ENCODE measurements at regions not wholly inside any gene's neighbourhood (a gene's known extent, or its start where the extent isn't known, plus 50 kb on each side); places are given as distances from the start of the nearest gene placed in this dataset.

- no peak for TF ChIP-seq PAX5 (IDR thresholded peaks at IDR 0.05; ENCODE audit: insufficient read depth, low read length, severe bottlenecking)
- TF ChIP-seq POLR2AphosphoS5 (IDR thresholded peaks at IDR 0.05; ENCODE audit: low read depth, low read length): no peak
- no peak for TF ChIP-seq POLR2A (IDR thresholded peaks at IDR 0.05; ENCODE audit: low read depth, low read length)
- TF ChIP-seq POU2F2 (IDR thresholded peaks at IDR 0.05; ENCODE audit: low read depth, low read length): no peak
- no peak for TF ChIP-seq SPI1 (IDR thresholded peaks at IDR 0.05; ENCODE audit: low read depth, low read length)
- no peak for TF ChIP-seq TAF1 (IDR thresholded peaks at IDR 0.05; ENCODE audit: low read depth, low read length)
- FAIRE-seq: no peak
- DNase-seq (ENCODE audit: insufficient read length, low spot score): no peak
These were observed 385.6 kb downstream of the SLITRK6 start for GRCh38 chr13:85413664-85414063.

DNA sequence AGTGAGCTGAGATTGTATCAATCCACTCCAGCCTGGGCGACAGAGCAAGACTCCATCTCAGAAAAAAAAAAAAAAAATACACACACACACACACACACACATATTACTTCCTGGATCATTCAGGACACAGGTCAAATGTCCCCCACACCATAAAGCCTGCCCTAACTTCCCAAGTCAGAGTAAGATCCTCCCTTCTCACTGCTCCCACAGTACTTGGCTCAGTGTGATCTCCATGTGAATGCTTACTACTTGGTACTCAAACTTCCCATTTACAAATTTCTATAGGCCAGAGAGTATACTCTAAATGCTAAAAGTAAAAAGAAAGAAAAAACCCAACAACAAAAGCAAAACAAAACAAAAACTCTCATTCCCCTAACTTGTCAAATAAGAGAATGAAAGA, 386.8 kb downstream of the SLITRK6 start:
- no peak for TF ChIP-seq POLR2AphosphoS5 (IDR thresholded peaks at IDR 0.05; ENCODE audit: low read depth, low read length)
- no peak for TF ChIP-seq POLR2A (IDR thresholded peaks at IDR 0.05; ENCODE audit: low read depth, low read length)
- no peak for DNase-seq (ENCODE audit: insufficient read length, low spot score)
- no peak for FAIRE-seq

- no peak for DNase-seq (ENCODE audit: insufficient read length, low spot score)
- FAIRE-seq: no peak
- no peak for TF ChIP-seq POLR2A (IDR thresholded peaks at IDR 0.05; ENCODE audit: low read depth, low read length)
These were observed 387.6 kb downstream of the SLITRK6 start for GRCh38 chr13:85411591-85411990.

- no peak for TF ChIP-seq PAX5 (IDR thresholded peaks at IDR 0.05; ENCODE audit: insufficient read depth, low read length, severe bottlenecking)
- no peak for TF ChIP-seq POLR2AphosphoS5 (IDR thresholded peaks at IDR 0.05; ENCODE audit: low read depth, low read length)
- no peak for TF ChIP-seq TAF1 (IDR thresholded peaks at IDR 0.05; ENCODE audit: low read depth, low read length)
- TF ChIP-seq SPI1 (IDR thresholded peaks at IDR 0.05; ENCODE audit: low read depth, low read length): no peak
- no peak for DNase-seq (ENCODE audit: insufficient read length, low spot score)
- no peak for FAIRE-seq
These were observed 390.8 kb downstream of the SLITRK6 start for GRCh38 chr13:85408415-85408814.

DNA sequence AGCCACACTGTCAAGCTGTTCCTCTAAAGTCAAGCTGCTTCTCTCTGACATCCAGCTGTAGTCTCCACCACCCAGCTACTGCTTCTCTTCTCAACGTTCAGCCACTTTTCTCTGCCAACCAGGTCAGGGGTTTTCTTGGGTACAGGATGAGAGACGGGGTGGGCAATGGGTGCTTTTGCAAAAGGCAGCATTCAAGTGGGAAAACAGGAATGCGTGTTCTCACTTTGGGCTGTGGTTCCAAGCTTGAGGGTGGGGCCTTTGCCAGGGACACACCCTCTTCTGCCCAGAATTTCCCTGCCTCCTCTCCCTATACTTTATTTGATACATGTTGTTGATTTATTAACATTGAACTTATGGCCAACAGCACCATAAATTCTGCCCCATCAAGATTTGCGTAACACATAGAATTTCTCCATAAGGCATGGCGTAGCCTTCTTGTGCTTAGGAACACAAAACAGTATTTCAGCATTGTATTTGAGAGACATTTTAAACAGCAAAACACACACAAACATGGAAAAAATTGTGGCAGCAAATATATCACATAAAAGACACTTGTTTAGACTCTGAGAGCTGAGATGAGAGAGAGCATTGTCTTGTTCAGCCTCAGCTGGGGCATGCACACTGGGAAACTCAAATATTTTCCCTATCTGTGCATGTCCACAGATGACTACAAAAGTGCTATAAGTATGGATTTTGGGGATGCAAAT, 392.8 kb downstream of the SLITRK6 start:
- TF ChIP-seq POU2F2 (IDR thresholded peaks at IDR 0.05; ENCODE audit: low read depth, low read length): no peak
- TF ChIP-seq SPI1 (IDR thresholded peaks at IDR 0.05; ENCODE audit: low read depth, low read length): no peak
- TF ChIP-seq TAF1 (IDR thresholded peaks at IDR 0.05; ENCODE audit: low read depth, low read length): no peak
- DNase-seq (ENCODE audit: insufficient read length, low spot score): no peak
- no peak for FAIRE-seq

GRCh38 chr13:85405316-85405897, 393.8 kb downstream of the SLITRK6 start:
- TF ChIP-seq POU2F2 (IDR thresholded peaks at IDR 0.05; ENCODE audit: low read depth, low read length): no peak
- no peak for FAIRE-seq
- DNase-seq (ENCODE audit: insufficient read length, low spot score): no peak

DNA sequence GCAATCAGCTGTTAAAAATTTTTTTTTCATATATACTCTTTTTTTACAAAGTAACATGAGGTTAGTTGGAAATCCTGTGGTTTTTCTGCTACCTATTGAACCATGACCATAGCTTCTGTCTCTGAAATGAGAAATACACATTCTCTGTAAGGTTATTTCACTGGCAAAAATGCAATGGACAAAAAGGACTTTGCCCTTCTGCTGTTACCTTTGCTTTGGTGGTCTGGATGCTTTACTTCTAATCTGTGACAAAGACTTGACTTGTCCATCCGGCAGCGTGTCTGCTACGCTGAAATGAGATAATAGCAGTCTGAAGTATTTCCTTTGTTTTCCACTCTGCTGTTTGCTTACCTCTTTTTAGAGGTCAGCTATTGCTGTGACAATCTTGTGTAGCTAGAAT, 412.8 kb downstream of the SLITRK6 start:
- TF ChIP-seq TAF1 (IDR thresholded peaks at IDR 0.05; ENCODE audit: low read depth, low read length) (no peak), POLR2A (IDR thresholded peaks at IDR 0.05; ENCODE audit: low read depth, low read length) (no peak), POLR2AphosphoS5 (IDR thresholded peaks at IDR 0.05; ENCODE audit: low read depth, low read length) (no peak), POU2F2 (IDR thresholded peaks at IDR 0.05; ENCODE audit: low read depth, low read length) (no peak), SPI1 (IDR thresholded peaks at IDR 0.05; ENCODE audit: low read depth, low read length) (no peak), PAX5 (IDR thresholded peaks at IDR 0.05; ENCODE audit: insufficient read depth, low read length, severe bottlenecking) (no peak)
- FAIRE-seq (no peak), DNase-seq (ENCODE audit: insufficient read length, low spot score) (no peak)

DNA sequence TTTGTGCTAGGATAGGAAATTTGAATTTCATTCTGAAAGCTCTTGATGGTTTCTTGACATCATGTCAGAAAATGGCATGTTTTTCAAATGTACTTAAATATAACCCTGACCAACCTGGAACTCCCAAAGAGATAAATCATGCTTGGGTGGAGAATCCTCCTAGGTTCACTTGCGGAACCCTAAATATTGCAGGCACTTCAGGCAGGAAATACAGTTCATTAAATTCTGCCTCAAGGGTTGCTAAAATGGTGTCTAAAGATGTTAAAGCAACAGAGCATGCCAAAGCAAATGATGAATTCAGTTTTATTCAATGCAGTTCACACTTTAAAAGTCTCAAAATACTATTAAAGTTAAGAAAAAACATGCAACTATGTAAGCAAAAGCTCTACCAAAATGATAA, 415.9 kb downstream of the SLITRK6 start:
- no peak for TF ChIP-seq POLR2A (IDR thresholded peaks at IDR 0.05; ENCODE audit: low read depth, low read length)
- TF ChIP-seq PAX5 (IDR thresholded peaks at IDR 0.05; ENCODE audit: insufficient read depth, low read length, severe bottlenecking): no peak
- TF ChIP-seq SPI1 (IDR thresholded peaks at IDR 0.05; ENCODE audit: low read depth, low read length): no peak
- no peak for TF ChIP-seq TAF1 (IDR thresholded peaks at IDR 0.05; ENCODE audit: low read depth, low read length)
- TF ChIP-seq POLR2AphosphoS5 (IDR thresholded peaks at IDR 0.05; ENCODE audit: low read depth, low read length): no peak
- TF ChIP-seq POU2F2 (IDR thresholded peaks at IDR 0.05; ENCODE audit: low read depth, low read length): no peak
- DNase-seq (ENCODE audit: insufficient read length, low spot score) (no peak), FAIRE-seq (no peak)

DNA sequence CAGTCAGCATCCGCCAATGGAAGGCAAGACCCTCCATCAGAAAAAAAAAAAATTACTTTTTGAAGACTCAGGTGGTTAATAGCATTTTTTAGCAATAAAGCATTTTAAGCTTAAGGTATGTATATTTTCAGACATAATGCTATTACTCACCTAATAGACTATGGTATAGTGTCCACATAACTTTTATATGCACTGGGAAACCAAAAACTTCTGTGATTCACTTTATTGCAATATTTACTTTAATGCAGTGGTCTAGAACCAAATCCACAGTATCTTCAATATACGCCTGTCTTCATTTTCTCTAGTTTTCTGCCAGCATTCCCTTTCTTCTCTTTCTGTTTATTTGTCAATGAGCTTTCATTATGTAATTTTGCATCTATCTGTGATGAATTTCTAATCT, 418.1 kb downstream of the SLITRK6 start:
- DNase-seq (ENCODE audit: insufficient read length, low spot score): no peak
- TF ChIP-seq POU2F2 (IDR thresholded peaks at IDR 0.05; ENCODE audit: low read depth, low read length) (no peak), POLR2AphosphoS5 (IDR thresholded peaks at IDR 0.05; ENCODE audit: low read depth, low read length) (no peak), TAF1 (IDR thresholded peaks at IDR 0.05; ENCODE audit: low read depth, low read length) (no peak), SPI1 (IDR thresholded peaks at IDR 0.05; ENCODE audit: low read depth, low read length) (no peak), PAX5 (IDR thresholded peaks at IDR 0.05; ENCODE audit: insufficient read depth, low read length, severe bottlenecking) (no peak), POLR2A (IDR thresholded peaks at IDR 0.05; ENCODE audit: low read depth, low read length) (no peak)
- no peak for FAIRE-seq

- no peak for FAIRE-seq
- DNase-seq (ENCODE audit: insufficient read length, low spot score): no peak
These were observed 419.2 kb downstream of the SLITRK6 start for GRCh38 chr13:85379991-85380390.

DNA sequence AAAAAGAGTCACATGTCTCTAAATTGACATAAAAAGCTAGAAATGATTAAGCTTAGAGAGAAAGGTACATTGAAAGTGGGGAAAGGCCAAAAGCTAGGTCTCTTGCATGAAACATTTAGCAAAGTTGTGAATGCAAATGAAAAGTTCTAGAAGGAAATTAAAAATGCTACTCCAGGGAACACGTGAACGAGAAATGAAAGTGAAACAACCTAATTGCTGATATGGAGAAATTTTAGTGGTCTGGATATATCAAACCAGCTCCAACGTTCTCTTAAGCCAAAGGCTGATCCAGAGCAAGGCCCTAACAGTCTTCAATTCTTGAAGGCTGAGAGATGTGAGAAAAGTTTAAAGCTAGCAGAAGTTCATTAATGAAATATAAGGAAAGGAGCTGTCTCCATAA, 419.8 kb downstream of the SLITRK6 start:
- DNase-seq (ENCODE audit: insufficient read length, low spot score) (no peak), FAIRE-seq (no peak)
- TF ChIP-seq POLR2A (IDR thresholded peaks at IDR 0.05; ENCODE audit: low read depth, low read length): no peak
- no peak for TF ChIP-seq PAX5 (IDR thresholded peaks at IDR 0.05; ENCODE audit: insufficient read depth, low read length, severe bottlenecking)
- TF ChIP-seq POU2F2 (IDR thresholded peaks at IDR 0.05; ENCODE audit: low read depth, low read length): no peak
- TF ChIP-seq POLR2AphosphoS5 (IDR thresholded peaks at IDR 0.05; ENCODE audit: low read depth, low read length): no peak
- TF ChIP-seq TAF1 (IDR thresholded peaks at IDR 0.05; ENCODE audit: low read depth, low read length): no peak
- TF ChIP-seq SPI1 (IDR thresholded peaks at IDR 0.05; ENCODE audit: low read depth, low read length): no peak

More at GRCh38 chr13:85379991-85380390, 419.2 kb downstream of the SLITRK6 start:
- TF ChIP-seq POU2F2 (IDR thresholded peaks at IDR 0.05; ENCODE audit: low read depth, low read length) (no peak), SPI1 (IDR thresholded peaks at IDR 0.05; ENCODE audit: low read depth, low read length) (no peak)

Measured in GM12891 (cell line).